ENCODE measurements at regions not wholly inside any gene's neighbourhood (a gene's known extent, or its start where the extent isn't known, plus 50 kb on each side); places are given as distances from the start of the nearest gene placed in this dataset.

DNA sequence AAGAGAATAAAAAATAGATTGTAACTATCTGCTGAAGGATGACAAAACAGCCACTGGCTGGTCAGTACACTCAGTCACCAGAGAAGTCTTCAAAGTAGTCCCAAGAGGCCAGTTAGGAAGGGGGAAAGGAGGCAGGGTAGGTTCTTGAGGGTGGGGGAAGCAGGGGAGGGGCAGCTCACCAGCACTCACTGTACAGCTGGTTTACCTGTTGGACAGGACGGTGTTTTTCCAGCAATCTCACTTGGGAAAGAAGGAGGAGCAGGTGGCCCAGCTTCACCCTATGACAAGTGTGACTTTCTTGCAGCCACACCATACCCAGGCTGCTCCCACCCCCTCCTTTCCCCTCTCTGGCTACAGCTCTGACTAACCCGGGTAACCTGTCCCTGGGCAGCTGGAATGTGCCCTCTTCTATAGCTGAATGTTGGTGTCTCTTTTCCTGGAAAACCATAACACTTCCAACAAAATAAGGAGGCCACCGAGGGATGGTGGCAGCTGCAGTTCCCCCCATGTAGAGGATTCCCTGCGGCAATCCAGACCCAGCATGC, 203.4 kb upstream of the NSMCE3 start:
- peaks cover 0 to 9% (median 1%) of the 10 kb centered on the region in 4 experiments; a peak in 6 of 7 replicates for H3K4me1 ChIP-seq (replicated peaks in 1 of 4; ENCODE audit: control insufficient read depth in 3 of 4, insufficient read depth in 4 of 4, low read length in 3 of 4)
- H2AK5ac ChIP-seq (ENCODE audit: low read depth, low read length) = no peak overlapping the region
- no peak overlapping the region for H3K56ac ChIP-seq (replicated peaks; ENCODE audit: insufficient read length, low read depth, low read length)
- H3K79me2 ChIP-seq (ENCODE audit: control insufficient read depth in 1 of 2, insufficient read depth in 2 of 2, low read length in 2 of 2) = no peaks in the 10 kb centered on the region; a peak in 1 of 4 replicates
- H3K14ac ChIP-seq (ENCODE audit: insufficient read length) = no peak overlapping the region
- H4K91ac ChIP-seq (replicated peaks; ENCODE audit: insufficient read length, low read length) = no peak overlapping the region
- no peaks in the 10 kb centered on the region for H3K23me2 ChIP-seq (ENCODE audit: low read depth, low read length)
- no peak overlapping the region for H2BK20ac ChIP-seq (ENCODE audit: low read length)
- no peaks in the 10 kb centered on the region for H3K27me3 ChIP-seq (replicated peaks in 1 of 4; ENCODE audit: control insufficient read depth in 3 of 4, extremely low read depth in 1 of 4, insufficient read depth in 3 of 4, low read length in 3 of 4)
- POLR2A ChIA-PET (ENCODE audit: partially characterized antibody) = no interaction called here
- no peak overlapping the region for H3K27ac ChIP-seq (ENCODE audit: low read depth, low read length)
- no peak overlapping the region for H2AFZ ChIP-seq (ENCODE audit: low read length)
- H4K20me1 ChIP-seq (replicated peaks in 1 of 2; ENCODE audit: control insufficient read depth in 1 of 2, insufficient read depth in 2 of 2, low read length in 2 of 2) = peaks cover 0 to 2% of the 10 kb centered on the region in 2 experiments
- no peak overlapping the region for H3K4ac ChIP-seq (replicated peaks; ENCODE audit: insufficient read length, low read depth, low read length)
- DNase-seq (ENCODE audit: low read depth in 1 of 2, low spot score in 2 of 2) = no peak
- no peak overlapping the region for H2BK5ac ChIP-seq (ENCODE audit: low read depth, low read length)
- no peak overlapping the region for H3K18ac ChIP-seq (ENCODE audit: extremely low read depth, low read length)
- H3K4me2 ChIP-seq (ENCODE audit: insufficient read depth in 1 of 2, low read depth in 2 of 2, low read length in 2 of 2) = no peak overlapping the region
- H3K9ac ChIP-seq (replicated peaks in 1 of 4; ENCODE audit: extremely low read depth in 1 of 4, low read depth in 3 of 4, low read length in 3 of 4) = no peak overlapping the region
- peaks cover 2% of the 10 kb centered on the region; the same call in 1 of the 2 replicates for H3K79me1 ChIP-seq (ENCODE audit: low read depth, low read length)
- H3K23ac ChIP-seq (ENCODE audit: insufficient read length) = no peak overlapping the region
- no peak overlapping the region for H2BK15ac ChIP-seq (ENCODE audit: low read length)
- H4K5ac ChIP-seq (ENCODE audit: insufficient read length, low read depth, low read length) = no peak overlapping the region
- H4K8ac ChIP-seq (ENCODE audit: extremely low read depth, insufficient read depth, low read length) = no peak overlapping the region
- H2BK120ac ChIP-seq (replicated peaks; ENCODE audit: low read depth, low read length) = no peak overlapping the region
- no peak for FAIRE-seq
- H3K36me3 ChIP-seq (ENCODE audit: control insufficient read depth in 2 of 4, insufficient read depth in 4 of 4, low read length in 3 of 4) = no peaks in the 10 kb centered on the region
- H2BK12ac ChIP-seq (ENCODE audit: low read depth, low read length) = no peak overlapping the region
- H3K9me3 ChIP-seq (ENCODE audit: insufficient read depth in 2 of 2, low read depth in 1 of 2, low read length in 1 of 2) = no peaks in the 10 kb centered on the region
- 82% methylated on average over 4 of the region's 4 CpGs; no CpG with 5 or more reads in 1 of the 2 experiments for WGBS, 2 experiments (ENCODE audit: extremely low coverage in 1 of 2, insufficient coverage in 1 of 2, insufficient read length in 1 of 2, insufficient replicate concordance in 2 of 2, low coverage in 1 of 2, low lambda C conversion rate in 2 of 2, missing lambda C conversion rate in 1 of 2)
- H3K4me3 ChIP-seq (ENCODE audit: extremely low read depth in 1 of 4, insufficient read depth in 2 of 4, low read depth in 3 of 4, low read length in 4 of 4) = no peak overlapping the region
- CTCF ChIA-PET (ENCODE audit: partially characterized antibody) = interaction anchor here (0.9 to 1.4 kb wide), 2 partner anchors 22 to 383 kb away, joined by 3 to 6 read pairs; no protein-coding TSS in a partner anchor
- no peak for TF ChIP-seq CBX5 (IDR thresholded peaks at IDR 0.05; ENCODE audit: low read depth, low read length)
- TF ChIP-seq SAP30 (IDR thresholded peaks at IDR 0.05; ENCODE audit: insufficient read depth, insufficient replicate concordance, low read length) = no peak
- no peak for TF ChIP-seq FOSL1 (IDR thresholded peaks at IDR 0.05; ENCODE audit: insufficient read depth, low read depth, low read length)
- no peak for TF ChIP-seq CREB1 (IDR thresholded peaks at IDR 0.05)
- no peak for TF ChIP-seq RXRA (IDR thresholded peaks at IDR 0.05; ENCODE audit: insufficient read depth, low read depth, low read length)
- no peak for TF ChIP-seq ZNF274 (IDR thresholded peaks at IDR 0.05; ENCODE audit: borderline replicate concordance, extremely low read depth, low read length)
- no peak for TF ChIP-seq HDAC2 (IDR thresholded peaks at IDR 0.05; ENCODE audit: borderline replicate concordance in 1 of 2, low read depth in 2 of 2, low read length in 2 of 2)
- TF ChIP-seq RAD21 (IDR thresholded peaks at IDR 0.05 in 1 of 2, conservative IDR thresholded peaks at IDR 0.05 in 1 of 2; ENCODE audit: low read depth in 2 of 2, low read length in 2 of 2) = no peak
- TF ChIP-seq CHD2 (IDR thresholded peaks at IDR 0.05; ENCODE audit: low read length) = no peak
- no peak for TF ChIP-seq KDM1A (IDR thresholded peaks at IDR 0.05; ENCODE audit: borderline replicate concordance, low read length)
- no peak for TF ChIP-seq SP4 (IDR thresholded peaks at IDR 0.05; ENCODE audit: low read length)
- TF ChIP-seq KDM4A (IDR thresholded peaks at IDR 0.05; ENCODE audit: low read depth, low read length, severe bottlenecking) = no peak
- TF ChIP-seq GTF2F1 (IDR thresholded peaks at IDR 0.05; ENCODE audit: borderline replicate concordance, low read depth, low read length) = no peak
- no peak for TF ChIP-seq CHD1 (IDR thresholded peaks at IDR 0.05; ENCODE audit: low read depth, low read length)

Measured in H1 (cell line).